ENCODE measurements at regions not wholly inside any gene's neighbourhood (a gene's known extent, or its start where the extent isn't known, plus 50 kb on each side); places are given as distances from the start of the nearest gene placed in this dataset.

DNA sequence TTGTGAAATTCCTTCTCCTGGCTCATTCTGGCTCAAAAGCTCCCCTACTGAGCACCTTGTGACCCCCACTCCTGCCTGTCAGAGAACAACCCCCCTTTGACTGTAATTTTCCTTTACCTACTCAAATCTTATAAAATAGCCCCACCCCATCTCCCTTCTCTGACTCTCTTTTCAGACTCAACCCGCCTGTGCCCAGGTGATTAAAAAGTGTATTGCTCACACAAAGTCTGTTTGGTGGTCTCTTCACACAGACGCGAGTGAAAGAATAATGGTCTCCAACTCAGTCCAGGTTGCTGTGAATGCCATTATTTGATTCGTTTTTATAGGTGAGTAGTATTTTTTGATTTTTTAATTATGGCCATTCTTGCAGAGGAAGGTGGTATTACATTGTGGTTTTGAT lies 414.1 kb upstream of the FKBP1C start:
- TF ChIP-seq, protein P1, sequence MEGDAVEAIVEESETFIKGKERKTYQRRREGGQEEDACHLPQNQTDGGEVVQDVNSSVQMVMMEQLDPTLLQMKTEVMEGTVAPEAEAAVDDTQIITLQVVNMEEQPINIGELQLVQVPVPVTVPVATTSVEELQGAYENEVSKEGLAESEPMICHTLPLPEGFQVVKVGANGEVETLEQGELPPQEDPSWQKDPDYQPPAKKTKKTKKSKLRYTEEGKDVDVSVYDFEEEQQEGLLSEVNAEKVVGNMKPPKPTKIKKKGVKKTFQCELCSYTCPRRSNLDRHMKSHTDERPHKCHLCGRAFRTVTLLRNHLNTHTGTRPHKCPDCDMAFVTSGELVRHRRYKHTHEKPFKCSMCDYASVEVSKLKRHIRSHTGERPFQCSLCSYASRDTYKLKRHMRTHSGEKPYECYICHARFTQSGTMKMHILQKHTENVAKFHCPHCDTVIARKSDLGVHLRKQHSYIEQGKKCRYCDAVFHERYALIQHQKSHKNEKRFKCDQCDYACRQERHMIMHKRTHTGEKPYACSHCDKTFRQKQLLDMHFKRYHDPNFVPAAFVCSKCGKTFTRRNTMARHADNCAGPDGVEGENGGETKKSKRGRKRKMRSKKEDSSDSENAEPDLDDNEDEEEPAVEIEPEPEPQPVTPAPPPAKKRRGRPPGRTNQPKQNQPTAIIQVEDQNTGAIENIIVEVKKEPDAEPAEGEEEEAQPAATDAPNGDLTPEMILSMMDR (IDR thresholded peaks at IDR 0.05; ENCODE audit: insufficient read depth, low read depth, low read length): no peak
- TF ChIP-seq EZH2 (IDR thresholded peaks at IDR 0.05; ENCODE audit: insufficient read depth, low read length): no peak

All from astrocyte (in vitro differentiated cells and primary cell).